ENCODE measurements at regions not wholly inside any gene's neighbourhood (a gene's known extent, or its start where the extent isn't known, plus 50 kb on each side); places are given as distances from the start of the nearest gene placed in this dataset.

DNA sequence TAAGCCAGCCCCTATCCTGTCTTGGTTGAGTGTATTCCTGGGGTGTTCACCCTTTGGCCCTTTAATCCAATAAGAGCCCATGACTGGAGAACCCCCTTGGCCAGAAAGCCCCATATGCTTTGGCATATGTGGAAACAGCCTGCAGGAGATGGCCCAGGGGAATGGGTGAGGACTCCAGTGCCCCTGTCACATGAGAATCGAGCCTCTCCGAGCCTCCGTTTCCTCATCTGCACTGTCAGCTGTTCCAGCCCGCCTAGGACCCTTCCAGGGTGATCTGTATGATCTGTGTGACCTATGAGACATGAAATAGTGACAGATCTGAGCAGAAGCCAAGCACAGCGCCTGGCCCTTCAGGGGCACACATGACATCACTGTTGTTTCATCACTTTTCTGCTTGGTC, 300.7 kb downstream of the ZNF536 start:
- DNase-seq, result no peak

GRCh38 chr19:30671622-30672051, 299.5 kb downstream of the ZNF536 start:
- DNase-seq, result no peak

DNA sequence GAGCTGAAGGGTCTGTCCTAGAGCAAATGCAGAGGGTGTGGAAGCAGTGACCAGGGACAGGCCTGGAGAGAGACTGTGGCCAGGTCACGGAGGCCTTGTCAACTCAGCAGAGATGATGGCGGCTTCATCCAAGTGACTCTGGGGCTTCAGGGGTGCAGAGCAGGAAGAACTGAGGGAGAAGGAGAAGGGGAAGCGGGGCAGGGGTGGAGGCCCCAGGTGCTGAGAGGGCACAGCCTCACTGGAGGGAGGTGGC, 299.1 kb downstream of the ZNF536 start:
- DNase-seq, result no peak

- DNase-seq, result no peak
Observed at GRCh38 chr19:30670562-30671366, 298.6 kb downstream of the ZNF536 start.

- DNase-seq, result no peak
Observed at GRCh38 chr19:30670011-30670329, 297.8 kb downstream of the ZNF536 start.

DNA sequence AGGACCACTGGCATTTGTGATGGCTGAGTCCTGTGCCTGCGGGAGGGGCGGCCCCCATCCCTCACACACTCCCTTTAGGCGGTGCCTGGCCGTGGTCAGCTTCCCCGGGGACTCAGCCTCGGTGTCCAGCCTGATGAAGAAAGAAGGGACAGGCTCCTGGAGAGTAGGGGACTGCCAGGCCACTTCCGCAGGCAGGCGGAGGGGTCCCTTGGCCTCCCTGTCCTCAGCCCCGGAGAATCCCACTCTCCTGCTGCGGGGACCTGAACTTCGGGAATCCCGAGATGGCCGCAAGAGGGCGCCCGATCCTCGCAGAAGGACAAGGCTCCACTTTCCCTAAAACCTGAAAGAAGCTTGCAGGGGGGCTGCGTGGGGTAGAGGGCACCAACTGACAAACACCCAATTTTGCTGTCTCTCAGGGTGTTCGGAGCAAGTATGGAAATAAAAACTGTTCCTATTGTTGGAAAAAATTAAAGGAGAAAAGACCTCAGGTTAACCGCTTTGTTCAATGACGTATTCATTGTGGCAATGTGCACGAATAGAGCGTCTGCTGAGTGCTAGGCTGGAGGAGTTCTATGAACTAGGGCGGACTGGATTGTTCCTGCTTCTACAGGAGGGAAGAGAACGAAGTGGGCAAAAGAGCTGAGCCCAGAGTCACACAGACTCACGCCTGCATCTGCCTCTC, 297.3 kb downstream of the ZNF536 start:
- DNase-seq, result no peak

DNA sequence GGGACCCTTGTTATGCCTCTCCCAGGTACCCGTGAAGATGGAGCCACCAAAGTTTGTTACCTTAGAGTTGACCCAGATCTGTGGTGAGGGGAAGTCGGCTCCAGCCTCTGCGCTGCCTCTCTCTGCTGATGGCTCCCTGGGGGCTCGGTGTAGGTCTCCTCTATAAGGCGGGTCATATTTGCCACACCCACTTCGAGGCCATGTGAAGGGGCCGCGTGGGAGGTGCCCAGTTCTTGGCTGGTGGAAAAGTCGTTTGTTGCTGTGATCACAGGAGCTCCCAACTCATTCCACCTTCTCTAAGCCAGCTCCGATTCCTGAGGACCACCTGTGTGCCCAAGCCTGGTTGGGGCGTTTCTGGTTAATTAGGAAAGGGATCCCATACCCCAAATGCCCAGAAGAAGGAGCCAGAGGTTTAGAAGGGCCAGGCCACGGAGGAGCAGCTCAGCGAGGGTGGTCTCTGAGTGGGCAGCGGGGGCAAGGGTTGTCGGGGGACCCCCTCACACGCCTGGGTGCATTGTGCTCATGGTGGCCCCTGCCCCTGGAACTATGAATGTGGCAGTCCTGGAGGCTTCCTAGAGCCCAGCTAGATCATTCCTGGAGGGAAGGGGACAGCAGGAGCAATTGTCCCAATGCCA, 296.5 kb downstream of the ZNF536 start:
- DNase-seq, result no peak

- no peak for DNase-seq
Observed at GRCh38 chr19:30667746-30668145, 295.6 kb downstream of the ZNF536 start.

GRCh38 chr19:30667227-30667626, 295.0 kb downstream of the ZNF536 start:
- DNase-seq, result no peak

DNA sequence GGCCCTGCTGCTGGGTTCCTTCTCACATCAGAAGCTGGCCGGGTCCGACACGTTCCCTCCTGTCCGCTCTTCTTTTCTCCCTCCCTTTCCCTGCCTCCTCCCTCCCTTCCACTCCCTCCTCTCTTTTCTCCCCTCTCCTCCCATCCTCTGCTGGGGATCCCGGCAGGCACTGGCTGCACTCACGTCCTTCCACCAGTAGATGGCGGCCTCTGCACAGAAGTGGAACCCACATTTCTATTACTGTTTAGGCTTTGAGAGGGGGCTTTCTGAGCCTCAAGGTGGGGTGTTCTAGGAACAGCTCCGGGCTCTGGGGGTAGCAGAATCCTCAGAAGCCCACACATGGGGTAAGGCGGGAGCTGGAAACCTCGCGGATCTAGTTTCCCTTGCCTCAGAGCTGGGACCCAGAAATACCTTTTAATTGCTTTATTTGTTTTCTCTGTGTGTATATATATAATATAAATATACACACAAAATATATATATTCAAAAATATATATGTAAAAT, 294.2 kb downstream of the ZNF536 start:
- no peak for DNase-seq

DNA sequence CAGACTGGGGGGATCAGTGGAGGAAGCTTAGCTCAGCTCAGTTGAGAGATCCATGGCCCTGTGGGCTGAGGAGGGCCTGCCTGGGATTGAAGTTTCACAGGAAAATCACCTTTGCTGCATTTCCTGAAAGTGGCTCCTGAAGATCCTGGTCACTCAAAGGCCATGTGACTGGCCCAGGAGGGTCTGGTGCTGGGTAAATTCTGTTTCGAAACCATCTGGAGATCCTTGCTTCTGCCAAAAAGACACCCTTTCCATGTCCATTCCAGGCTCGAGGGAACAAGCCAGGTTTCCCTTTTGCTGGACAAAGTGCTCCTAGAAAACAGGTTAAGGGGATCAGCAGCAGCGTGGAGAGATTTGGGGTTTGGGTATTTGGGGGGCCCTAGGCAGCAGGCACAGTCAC, 293.3 kb downstream of the ZNF536 start:
- DNase-seq, result no peak

- DNase-seq, result peak; percentile 33
Observed at GRCh38 chr19:30663611-30664174, 291.5 kb downstream of the ZNF536 start.

DNA sequence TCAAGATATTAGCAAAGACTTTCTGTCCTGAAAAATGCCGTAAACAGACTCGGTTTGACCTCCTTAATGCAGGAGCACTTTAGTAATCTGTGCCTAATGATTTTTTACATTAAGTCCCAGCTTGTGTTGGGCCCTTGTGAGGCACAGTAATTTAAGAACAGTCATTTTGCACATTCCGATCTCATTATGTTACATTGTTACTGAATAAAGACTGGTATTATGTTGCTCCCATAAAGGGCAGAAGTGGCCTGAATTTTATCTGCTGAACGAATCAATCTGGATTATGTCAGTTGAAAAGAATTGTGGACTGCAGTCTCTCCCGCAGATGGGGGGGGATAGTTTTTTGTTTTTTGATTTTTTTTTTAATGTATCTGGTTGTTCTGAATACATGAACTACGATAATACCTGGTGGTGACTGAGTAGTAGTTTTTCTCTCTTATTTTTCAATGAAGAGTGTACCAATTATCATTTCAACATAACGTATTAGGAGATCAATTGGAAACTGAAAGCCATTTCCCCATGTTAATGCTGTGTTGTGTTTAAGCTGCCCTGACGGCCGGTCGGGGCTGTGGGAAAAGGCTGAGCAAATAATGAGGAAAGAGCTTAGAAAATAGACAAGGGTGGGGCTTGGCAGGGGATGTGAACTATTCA, 290.2 kb downstream of the ZNF536 start:
- no peak for DNase-seq

DNA sequence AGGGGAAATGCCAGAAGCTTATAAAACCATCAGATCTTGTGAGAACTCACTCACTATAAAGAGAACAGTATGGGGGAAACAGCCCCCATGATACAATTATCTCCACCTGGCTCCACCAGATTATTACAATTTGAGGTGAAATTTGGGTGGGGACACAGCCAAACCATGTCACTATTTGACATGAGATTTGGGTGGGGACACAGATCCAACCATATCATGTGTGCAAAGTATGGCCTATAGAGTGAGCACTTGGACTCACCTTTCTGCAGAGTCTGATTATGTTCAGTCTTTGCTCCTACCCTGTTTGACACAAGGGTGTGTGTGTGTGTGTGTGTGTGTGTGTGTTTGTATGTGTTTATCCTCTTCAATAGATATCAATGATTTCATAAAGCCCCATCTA, 287.5 kb downstream of the ZNF536 start:
- DNase-seq, result no peak

DNA sequence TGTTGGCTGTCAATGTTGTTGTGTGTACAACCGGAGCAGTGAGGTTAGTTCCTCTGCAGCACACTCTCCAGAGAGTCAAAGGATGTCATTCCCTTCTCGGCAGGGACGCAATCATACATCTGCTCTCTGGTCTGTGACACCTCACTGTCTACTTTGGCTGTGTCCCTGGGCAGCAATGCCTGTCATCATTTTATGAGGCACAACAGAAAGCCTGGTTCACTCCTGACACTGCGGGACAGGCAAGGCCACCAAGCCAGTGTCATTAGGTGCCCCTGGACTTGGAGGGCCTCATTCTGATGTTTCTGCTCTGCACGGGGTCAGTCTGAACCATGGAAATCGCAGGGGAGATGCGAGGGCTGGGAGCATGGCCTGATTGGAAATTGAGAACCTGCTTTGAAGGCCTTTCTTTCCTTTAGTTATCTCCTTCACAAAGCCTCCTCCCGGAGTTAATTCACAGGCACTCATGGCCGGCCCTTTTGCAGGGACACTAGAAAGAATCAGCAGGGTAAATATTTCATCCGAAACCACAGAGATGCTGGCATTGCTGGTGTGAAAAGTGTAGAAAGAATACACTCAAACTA, 284.4 kb downstream of the ZNF536 start:
- no peak for DNase-seq

DNA sequence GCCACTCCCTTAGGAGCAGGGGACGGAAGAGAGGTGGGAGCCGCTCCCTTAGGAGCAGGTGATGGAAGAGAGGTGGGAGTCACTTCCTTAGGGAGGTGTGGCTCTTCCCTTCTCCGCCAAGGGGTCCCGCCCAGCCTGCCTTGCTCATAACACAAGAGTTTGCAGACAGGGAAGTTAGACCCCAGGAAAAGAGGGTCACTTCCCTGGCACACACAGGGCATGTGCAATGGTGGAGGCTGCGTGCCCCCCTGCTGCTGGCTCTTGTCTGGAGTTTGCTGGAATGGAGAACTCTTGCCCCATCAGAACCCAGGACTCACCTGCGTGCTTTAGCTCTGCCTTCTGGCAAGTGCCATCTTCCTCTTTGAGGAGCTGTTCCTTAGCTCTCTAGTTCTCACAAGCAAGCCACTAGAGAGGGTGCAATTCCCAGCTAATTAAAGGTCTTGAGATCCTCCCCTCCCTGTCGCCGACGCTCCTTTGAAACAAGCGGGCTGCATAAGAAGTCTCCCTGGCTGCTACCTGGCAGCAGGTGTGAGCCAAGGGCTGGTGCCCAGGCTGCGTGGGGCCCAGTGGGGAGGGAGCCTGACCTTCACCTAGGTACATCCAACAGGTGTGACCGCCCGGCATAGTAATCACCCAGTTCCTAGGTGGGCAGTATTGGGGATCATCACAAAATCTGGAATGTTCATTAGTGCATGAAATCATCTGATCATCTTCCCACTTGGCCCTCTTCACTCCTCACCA, 281.6 kb downstream of the ZNF536 start:
- no peak for DNase-seq

DNA sequence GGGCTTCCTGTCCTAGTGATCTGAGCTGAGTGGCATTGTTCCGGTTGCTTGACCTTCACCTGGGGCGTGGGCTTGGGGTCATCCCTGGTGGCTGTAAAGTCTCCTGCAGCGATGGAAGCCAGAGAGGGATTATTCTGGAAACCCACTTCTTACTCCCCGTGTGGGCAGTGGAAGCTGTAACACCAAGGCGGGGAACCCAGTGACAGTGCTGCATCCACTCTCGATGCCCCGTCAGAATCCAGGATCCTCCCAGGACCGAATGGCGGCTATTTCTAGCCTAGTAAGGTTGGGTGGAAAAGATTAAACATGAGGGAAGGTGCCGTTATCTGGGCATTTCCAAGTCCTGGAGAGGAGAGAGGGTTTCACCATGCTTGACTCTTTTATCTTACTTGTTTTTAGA, 280.6 kb downstream of the ZNF536 start:
- no peak for DNase-seq

- DNase-seq, result no peak
Observed at GRCh38 chr19:30651691-30652090, 279.5 kb downstream of the ZNF536 start.

DNA sequence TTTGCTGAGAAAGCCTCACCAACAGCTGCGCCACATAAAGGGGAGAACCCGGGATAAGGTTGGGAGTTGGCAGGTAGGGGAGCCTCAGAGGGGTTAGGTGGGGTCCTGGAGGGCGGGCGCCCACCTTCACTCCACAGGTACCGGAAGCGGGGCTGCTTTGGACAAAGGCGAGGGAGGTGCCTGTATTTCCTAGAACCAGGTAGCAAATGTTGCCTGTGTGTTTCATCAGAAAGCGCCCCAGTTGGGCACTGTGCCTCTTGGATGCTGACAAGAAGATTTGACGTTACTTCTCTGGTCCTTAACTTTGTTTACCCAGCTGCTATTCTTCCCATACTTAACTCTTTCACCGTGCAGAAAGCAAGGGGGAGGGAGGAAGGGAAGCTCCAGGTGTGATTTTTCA, 278.9 kb downstream of the ZNF536 start:
- no peak for DNase-seq

DNA sequence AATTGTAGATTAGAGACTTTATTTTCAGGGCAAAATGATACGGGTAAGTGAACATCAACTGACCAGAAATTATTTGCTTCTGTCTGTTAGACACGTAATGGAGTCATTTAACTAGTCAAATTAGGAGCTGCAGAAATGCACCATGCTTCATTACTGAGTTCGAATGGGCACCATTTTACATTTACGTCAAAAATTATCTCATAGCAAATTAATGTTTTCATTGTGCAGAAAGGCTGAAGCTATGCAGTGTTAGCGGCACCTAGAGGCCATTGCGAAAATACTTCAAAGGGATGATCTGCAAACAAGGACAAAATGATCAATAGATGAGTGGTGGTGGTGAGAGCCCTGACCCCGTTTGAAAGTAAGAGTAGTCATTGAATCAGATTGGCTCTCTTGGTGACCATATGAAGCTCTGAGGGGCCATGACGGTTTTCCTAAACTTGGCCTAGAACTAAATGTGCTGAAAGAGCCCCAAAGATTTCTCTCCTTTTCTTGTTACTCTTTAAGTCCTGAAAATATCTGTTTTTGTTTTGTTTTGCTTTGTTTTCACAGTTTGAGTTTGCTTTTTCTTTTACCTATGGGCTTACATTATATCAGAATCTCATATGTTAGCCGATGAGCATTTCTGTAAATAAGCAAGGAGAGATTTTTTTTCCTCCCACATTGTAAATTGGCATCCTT, 277.9 kb downstream of the ZNF536 start:
- peak; percentile 74 for DNase-seq

Data from NCI-H446 treated with DMSO at 0.1 percent for 48 hours (cell line).